ENCODE measurements at regions not wholly inside any gene's neighbourhood (a gene's known extent, or its start where the extent isn't known, plus 50 kb on each side); places are given as distances from the start of the nearest gene placed in this dataset.

DNA sequence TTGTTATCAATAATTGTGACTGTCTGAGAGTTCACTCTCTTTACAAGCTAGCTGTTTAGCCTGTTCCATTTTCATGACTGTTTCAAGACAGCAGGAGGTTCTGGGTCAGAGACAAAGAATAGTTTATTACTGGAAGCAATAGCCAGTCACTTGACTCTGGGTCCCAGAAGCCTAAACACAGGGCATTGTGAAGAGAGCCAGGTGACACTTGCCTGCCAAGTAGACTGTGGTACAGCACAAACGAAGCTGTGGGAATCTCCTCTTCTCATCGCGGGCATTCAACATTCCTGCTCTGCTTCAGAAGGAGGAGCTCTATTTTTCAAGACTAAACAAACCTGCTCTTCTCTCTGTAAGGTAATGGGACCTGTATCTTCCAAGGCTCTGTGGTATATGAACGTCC lies 485.1 kb downstream of the TRIML1 start:
- TF ChIP-seq POLR2A (IDR thresholded peaks at IDR 0.05) = no peak
- TF ChIP-seq, protein P1, sequence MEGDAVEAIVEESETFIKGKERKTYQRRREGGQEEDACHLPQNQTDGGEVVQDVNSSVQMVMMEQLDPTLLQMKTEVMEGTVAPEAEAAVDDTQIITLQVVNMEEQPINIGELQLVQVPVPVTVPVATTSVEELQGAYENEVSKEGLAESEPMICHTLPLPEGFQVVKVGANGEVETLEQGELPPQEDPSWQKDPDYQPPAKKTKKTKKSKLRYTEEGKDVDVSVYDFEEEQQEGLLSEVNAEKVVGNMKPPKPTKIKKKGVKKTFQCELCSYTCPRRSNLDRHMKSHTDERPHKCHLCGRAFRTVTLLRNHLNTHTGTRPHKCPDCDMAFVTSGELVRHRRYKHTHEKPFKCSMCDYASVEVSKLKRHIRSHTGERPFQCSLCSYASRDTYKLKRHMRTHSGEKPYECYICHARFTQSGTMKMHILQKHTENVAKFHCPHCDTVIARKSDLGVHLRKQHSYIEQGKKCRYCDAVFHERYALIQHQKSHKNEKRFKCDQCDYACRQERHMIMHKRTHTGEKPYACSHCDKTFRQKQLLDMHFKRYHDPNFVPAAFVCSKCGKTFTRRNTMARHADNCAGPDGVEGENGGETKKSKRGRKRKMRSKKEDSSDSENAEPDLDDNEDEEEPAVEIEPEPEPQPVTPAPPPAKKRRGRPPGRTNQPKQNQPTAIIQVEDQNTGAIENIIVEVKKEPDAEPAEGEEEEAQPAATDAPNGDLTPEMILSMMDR (IDR thresholded peaks at IDR 0.05) = no peak
- no peak for DNase-seq
- intact Hi-C loops (cut with DNase I; ENCODE audit: low total_unique reads) = no loop called here
- H3K9me3 ChIP-seq = no peaks in the 10 kb centered on the region
- no peaks in the 10 kb centered on the region for H3K27me3 ChIP-seq
- no peak overlapping the region for H3K27ac ChIP-seq
- no peak overlapping the region for H3K4me3 ChIP-seq
- no peaks in the 10 kb centered on the region for H3K36me3 ChIP-seq
- H3K4me1 ChIP-seq = no peaks in the 10 kb centered on the region

GRCh38 chr4:188627892-188628291 lies 488.7 kb downstream of the TRIML1 start:
- Histone ChIP-seq H3K27ac (no peak overlapping the region), H3K4me1 (no peaks in the 10 kb centered on the region), H3K36me3 (no peaks in the 10 kb centered on the region), H3K9me3 (no peaks in the 10 kb centered on the region), H3K4me3 (no peak overlapping the region), H3K27me3 (no peaks in the 10 kb centered on the region)
- intact Hi-C loops (cut with DNase I; ENCODE audit: low total_unique reads) = no loop called here
- no peak for DNase-seq
- TF ChIP-seq POLR2A (IDR thresholded peaks at IDR 0.05) = no peak
- TF ChIP-seq, protein P1 (IDR thresholded peaks at IDR 0.05) = no peak

GRCh38 chr4:188639479-188640100 lies 500.3 kb downstream of the TRIML1 start:
- intact Hi-C loops (cut with DNase I; ENCODE audit: low total_unique reads) = no loop called here
- no peaks in the 10 kb centered on the region for H3K27me3 ChIP-seq
- H3K4me3 ChIP-seq = no peak overlapping the region

DNA sequence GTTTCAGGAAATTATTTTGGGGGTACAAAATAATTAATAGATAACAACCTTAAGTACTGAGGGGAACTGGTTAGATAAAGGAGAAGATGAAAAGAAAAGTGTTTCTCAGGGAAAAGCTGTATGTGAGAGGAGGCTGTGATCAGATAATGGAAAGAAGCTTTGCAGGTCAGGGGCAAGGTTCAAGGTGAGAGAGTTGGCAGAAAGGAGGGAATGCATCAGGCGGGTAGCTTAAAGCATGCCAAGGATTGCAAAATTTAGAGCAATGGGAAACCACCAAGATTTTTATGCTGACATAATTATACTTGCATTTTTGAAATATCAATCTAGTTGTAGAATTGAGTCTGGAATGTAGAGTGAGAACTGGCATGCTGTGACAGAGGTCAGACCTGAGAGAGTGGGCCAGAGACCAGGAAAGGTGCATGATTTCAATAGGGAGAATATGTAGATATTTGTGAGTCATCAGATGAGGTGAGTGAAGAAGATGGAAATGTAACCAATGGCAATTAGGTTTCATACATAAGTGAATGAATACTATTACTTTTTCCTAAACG lies 508.7 kb downstream of the TRIML1 start:
- H3K4me1 ChIP-seq = no peaks in the 10 kb centered on the region
- H3K27ac ChIP-seq = no peak overlapping the region
- H3K27me3 ChIP-seq = no peaks in the 10 kb centered on the region
- TF ChIP-seq, protein P1 (IDR thresholded peaks at IDR 0.05) = no peak
- TF ChIP-seq POLR2A (IDR thresholded peaks at IDR 0.05) = no peak
- H3K36me3 ChIP-seq = no peaks in the 10 kb centered on the region
- no peaks in the 10 kb centered on the region for H3K9me3 ChIP-seq
- DNase-seq = no peak
- no peak overlapping the region for H3K4me3 ChIP-seq
- intact Hi-C loops (cut with DNase I; ENCODE audit: low total_unique reads) = no loop called here

More at GRCh38 chr4:188639479-188640100, 500.3 kb downstream of the TRIML1 start:
- no peak overlapping the region for H3K27ac ChIP-seq
- DNase-seq = no peak
- TF ChIP-seq, protein P1 (IDR thresholded peaks at IDR 0.05) = no peak
- no peak for TF ChIP-seq POLR2A (IDR thresholded peaks at IDR 0.05)
- H3K36me3 ChIP-seq = no peaks in the 10 kb centered on the region
- H3K4me1 ChIP-seq = no peaks in the 10 kb centered on the region
- no peaks in the 10 kb centered on the region for H3K9me3 ChIP-seq

DNA sequence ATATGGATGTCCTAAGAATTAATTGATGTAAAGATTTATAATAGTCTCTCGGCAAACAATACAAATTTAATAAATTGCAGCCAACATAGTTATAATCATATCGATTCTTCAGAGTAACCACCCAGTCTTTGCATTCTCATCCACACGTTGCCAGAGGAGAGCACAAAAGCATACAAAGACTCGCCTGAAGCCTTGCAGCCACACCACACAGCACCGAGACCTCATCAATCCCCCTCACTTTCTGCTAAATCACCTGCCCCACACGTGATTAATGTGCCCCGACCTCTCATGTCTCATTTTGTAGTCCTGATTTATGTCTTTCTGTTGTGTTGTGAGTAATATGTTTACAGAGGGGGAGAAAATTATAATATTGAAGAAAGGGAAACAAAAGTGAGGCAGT lies 510.4 kb downstream of the TRIML1 start:
- Histone ChIP-seq H3K36me3 (no peaks in the 10 kb centered on the region), H3K4me1 (no peaks in the 10 kb centered on the region), H3K27ac (no peak overlapping the region), H3K4me3 (no peak overlapping the region), H3K9me3 (no peaks in the 10 kb centered on the region), H3K27me3 (no peaks in the 10 kb centered on the region)
- intact Hi-C loops (cut with DNase I; ENCODE audit: low total_unique reads) = no loop called here
- DNase-seq = no peak
- TF ChIP-seq, protein P1 (IDR thresholded peaks at IDR 0.05) = no peak
- TF ChIP-seq POLR2A (IDR thresholded peaks at IDR 0.05) = no peak
